Cerebellar nuclear complex (tissue), 1 donor: ENCODE measurements at regions not wholly inside any gene's neighbourhood (a gene's known extent, or its start where the extent isn't known, plus 50 kb on each side); places are given as distances from the start of the nearest gene placed in this dataset.

Source experiments
- DNase-seq, 2 experiments: peaks; one replicate each; lab custom pipeline; 2025; lab: John Stamatoyannopoulos, UW

DNA sequence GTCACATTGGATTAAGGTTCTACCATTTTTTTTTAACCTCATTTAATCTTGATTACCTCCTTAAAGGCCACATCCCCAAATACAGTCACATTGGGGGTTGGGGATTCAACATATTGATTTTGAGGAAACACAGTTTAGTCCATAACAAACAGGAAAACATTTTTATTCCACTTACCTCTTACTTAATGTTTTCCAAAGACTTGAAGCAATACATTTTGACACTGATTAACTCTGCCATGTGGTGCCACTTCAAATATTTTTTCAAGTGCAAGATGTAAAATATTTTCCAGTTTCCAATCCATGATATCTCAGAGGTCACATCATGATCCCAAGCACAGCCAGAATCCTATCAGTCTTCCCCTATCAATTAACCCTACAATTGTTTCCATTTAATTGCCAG is 548.0 kb downstream of the CSNK1G3 start:
- DNase-seq, result no peak

- no peak for DNase-seq
Measured at GRCh38 chr5:124059200-124059599, 547.2 kb downstream of the CSNK1G3 start.

DNA sequence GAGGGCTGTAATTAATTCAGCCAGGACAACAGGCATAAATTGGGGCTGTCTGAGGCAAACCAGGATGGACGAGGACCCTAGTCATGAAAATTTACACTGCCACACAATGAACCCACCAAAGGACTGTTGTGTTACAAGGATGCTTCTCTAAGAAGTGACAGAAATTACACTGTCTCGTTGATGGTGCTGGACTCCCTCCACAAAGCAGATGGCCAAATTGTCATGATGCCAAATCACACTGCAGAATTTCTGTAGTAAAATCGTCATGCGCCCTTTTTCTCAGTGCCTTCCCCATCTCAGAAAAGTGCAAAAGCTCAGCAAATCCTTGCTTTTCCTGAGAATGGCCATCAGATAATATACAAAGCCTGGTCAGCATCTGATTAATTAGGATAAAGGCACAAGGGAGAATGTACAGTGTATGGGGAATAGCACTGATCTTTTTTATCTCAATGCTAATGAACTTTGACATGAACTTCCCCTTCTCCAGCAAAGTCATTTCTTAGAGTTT is 545.8 kb downstream of the CSNK1G3 start:
- DNase-seq, result peak in 1 of 2 experiments; percentile 26

GRCh38 chr5:124056991-124057723 is 545.2 kb downstream of the CSNK1G3 start:
- peak in 1 of 2 experiments; percentile 20 for DNase-seq

GRCh38 chr5:124056326-124056990 is 544.5 kb downstream of the CSNK1G3 start:
- no peak for DNase-seq

- no peak for DNase-seq
Measured at GRCh38 chr5:124055751-124056150, 543.8 kb downstream of the CSNK1G3 start.

DNA sequence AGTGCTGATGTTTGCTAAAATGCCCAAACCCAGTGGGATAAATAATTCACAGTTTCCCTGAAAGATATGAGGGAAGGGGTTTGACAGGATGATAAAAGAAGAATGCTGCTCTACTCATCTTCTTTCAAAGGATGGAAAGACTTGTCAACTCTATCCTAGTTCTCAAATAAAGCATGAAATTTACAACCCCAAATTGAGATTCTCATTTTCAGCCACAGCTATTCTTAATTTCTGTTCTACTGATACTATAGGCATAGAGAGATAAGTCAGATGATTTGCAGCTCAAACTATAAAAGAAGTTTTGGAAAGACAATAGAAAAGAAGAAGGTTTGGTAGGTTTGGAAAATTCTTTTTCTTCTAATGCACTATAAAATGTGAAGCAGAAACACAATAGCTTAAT is 542.6 kb downstream of the CSNK1G3 start:
- no peak for DNase-seq

GRCh38 chr5:124053340-124053739 is 541.4 kb downstream of the CSNK1G3 start:
- DNase-seq, result no peak

GRCh38 chr5:124052201-124052600 is 540.2 kb downstream of the CSNK1G3 start:
- DNase-seq, result no peak

- no peak for DNase-seq
Measured at GRCh38 chr5:124050120-124050770, 538.3 kb downstream of the CSNK1G3 start.

DNA sequence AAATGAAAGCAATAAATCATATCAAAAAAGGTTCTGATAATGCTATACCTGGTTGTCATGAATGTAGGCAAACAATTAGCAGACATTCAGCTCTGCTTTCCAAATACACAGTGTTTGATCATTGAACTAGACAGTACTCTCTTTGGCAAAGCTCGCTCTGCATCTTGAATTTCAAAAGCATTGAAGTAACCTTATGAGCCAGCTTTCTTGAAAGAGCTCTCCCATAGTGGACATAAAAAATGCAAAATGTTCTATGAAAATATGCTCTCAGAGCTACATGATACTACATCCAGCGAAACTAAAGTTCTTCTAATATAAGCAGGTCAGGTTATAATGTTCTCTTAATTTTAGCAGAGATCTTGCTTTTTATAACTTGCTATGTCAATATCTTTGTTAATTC is 533.4 kb downstream of the CSNK1G3 start:
- DNase-seq, result no peak

DNA sequence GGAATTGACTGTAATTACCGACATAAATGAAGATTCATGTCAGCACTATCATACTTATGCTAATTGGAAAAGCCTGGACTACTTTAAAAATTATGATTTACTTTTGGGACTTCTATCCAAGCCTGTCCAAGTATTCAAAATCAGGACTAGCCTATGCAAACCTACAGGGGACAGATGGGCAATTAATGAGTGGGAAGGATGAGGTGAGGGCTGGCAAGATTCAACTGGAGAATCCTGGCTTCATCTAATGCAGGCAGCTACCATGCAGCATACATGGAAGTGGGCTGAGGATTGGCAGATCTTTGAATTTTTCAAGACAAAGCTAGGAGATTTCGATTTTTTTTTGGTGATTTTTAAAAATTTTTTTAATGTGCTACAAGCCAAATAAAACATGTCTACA is 532.6 kb downstream of the CSNK1G3 start:
- DNase-seq, result no peak

DNA sequence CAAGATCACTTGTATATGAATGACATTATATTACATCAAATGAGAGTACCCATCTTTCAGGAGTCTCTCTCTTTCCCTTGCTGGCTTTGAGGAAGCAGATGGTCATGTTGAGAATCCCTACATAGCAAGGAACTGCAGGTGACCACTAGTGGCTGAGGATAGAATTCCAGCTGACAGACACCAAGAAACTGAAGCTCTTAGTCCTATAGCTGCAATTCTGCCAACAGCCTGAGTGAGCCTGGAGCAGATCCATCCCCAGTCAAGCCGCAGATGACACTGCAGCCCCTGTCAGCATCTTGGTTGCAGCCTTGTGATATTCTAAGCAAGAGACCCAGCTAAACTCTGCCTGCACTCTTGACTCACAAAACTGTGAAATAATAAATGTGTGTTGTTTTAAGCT is 531.5 kb downstream of the CSNK1G3 start:
- no peak for DNase-seq

GRCh38 chr5:124040799-124041198 is 528.8 kb downstream of the CSNK1G3 start:
- no peak for DNase-seq

DNA sequence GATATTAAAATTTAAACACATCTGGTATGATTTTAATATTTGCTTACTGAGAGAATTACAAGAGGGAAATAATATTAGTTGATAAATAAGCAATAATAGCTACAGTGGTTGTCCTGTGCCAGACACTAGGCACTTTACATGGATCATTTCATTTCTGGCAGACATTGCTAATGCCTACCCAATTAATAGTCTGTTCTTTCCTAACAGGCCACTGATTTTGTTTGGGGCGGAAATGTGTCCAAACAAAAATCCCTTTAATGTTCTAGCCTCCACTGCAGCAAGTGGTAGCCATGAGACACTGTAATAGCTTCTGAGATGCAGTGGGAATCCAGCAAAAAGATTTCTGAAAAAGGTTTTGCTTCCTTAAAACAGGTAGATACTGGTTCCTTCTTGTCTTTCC is 527.4 kb downstream of the CSNK1G3 start:
- DNase-seq, result no peak

- no peak for DNase-seq
Measured at GRCh38 chr5:124036786-124037185, 524.8 kb downstream of the CSNK1G3 start.

DNA sequence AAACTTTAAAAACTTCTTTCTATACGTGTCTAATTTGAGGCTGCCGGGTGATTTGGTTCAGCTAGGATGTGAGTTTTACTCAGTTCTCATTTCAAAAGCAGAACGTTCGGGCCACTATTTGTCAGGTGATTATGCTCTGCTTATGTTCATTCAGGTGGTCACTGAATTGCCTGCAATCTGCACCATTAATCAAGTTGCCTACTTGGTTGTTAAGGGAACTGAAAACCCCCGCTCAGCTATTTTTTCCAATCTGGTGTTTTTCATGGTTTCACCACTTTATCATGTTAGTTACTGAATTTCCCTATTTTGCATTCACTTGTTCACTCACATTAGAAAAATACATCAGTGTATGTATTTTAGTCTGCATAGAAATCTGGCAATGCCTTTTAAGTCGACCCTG is 523.0 kb downstream of the CSNK1G3 start:
- no peak for DNase-seq

GRCh38 chr5:124034083-124034700 is 522.2 kb downstream of the CSNK1G3 start:
- no peak for DNase-seq

DNA sequence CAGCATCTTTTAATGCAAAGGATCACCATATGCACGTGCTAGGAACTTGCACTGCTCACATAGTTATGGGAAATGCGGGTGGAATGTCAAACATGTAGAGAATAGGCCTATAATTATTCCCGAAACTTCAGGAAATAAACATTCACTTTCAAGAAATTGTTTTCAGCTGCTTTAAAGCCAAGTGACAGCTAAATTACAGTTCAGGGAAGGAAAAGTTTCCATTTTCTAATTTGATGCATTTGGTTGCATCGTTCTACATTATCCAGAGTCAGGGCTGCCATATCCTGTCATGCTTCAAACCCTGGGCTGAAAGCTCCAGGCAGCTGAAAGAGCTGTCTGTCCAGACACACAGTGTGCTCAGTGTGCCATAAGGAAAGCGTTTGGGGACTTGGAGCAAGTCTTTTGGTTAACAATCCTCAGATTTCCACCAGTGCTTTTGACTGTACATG is 518.1 kb downstream of the CSNK1G3 start:
- no peak for DNase-seq

DNA sequence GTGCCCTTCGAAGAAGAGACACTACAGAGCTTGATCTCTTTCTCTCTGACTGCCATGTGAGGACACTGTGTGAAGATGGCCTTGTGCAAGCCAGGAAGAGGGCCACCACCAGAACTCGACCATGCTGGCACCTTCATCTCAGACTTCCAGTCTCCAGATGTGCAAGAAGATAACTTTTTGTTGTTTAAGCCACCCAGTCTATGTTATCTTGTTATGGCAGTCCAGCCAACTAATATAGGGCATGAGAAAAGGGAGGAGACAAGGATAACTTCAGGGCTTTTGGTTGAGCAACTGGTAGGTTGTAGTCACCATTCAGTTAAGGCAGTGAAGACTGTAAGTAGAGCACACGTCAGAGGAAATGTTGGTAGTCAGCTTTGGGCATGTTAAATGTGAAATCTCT is 515.5 kb downstream of the CSNK1G3 start:
- no peak for DNase-seq

DNA sequence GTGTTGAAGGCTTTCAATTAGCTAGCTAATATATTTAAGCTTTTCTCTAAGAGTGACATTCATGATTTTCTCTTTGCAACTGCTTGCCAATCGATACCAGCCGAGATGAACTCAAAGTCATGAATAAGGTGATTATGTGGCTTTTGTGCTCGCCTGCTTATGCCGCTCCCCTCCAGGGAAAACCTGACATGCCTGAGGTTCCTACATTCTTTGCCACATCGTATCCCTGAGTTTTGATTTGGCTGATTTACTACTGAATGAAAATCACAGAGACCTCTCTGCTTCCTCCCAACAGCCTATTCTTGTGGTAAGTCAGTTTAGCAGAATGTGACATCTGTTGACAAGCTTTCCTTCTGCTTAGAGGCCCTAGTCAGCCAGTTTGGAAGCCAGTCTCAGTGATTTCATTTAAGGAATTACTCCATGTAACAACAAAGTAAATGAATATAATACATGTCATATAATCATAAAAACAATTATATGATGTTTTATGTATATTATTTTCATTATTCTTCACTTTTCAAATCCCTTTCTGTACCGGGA is 513.4 kb downstream of the CSNK1G3 start:
- no peak for DNase-seq

DNA sequence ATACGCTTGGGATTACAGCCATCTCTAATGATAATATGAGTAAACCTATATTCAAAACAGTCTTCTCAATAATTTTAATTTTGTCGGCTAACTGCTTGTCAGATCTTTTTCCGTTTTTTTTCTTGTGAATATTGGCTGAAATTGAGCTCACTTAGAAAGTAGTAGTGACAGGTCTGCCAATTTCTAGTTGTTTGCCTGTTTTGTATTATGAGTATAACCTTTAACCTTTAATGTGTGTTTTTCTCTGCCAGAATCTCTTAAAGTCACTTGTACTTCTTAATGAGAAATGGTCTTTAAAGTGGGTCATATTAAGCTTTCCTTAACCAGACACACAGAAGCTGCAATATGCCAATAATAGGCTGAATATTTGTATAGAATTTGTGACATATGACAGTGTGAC is 511.0 kb downstream of the CSNK1G3 start:
- DNase-seq, result no peak
